ENCODE measurements at regions not wholly inside any gene's neighbourhood (a gene's known extent, or its start where the extent isn't known, plus 50 kb on each side); places are given as distances from the start of the nearest gene placed in this dataset.
"Not testable (repeated sequence)": the region's sequence is repeated elsewhere in the genome, so short reads cannot be mapped to it uniquely, and the experiment has no call there.

DNA sequence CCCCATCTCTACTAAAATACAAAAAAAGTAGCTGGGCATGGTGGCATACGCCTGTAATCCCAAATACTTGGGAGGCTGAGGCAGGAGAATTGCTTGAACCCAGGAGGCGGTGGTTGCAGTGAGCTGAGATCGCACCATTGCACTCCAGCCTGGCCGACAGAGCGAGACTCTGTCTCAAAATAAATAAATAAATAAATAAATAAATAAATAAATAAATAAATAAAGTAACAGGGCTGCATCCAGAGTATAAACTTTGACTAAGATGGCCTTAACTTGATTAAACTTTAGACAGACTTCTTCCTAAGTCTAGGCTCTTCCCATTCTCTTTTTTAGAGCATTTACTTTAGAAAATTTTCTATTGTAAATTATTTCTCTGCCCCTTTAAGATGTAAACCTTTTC, 105.6 kb upstream of the RORA start:
- ATAC-seq; intact Hi-C loops (cut with DNase I, micrococcal nuclease): not testable (repeated sequence)

DNA sequence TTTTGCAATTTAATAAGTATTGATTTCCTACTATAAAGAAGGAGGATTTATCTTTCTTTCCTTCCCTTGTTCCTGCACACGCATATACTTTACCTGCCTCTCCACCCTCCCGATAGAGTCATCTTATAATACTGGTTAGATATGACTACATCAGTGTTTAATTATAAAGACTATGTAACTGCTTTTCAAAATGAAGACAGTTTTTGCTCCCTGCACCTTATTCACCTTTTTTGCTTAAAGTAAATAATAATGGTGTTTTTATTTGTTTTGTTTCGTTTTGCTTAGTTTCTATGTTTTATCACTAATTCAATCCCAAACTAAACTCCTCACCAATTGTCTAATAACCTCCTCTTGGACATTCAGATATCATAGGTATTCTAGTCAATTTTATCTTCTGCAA, 101.9 kb upstream of the RORA start:
- ATAC-seq, result no peak
- intact Hi-C loops (cut with DNase I, micrococcal nuclease), result no loop called here
- no peak for DNase-seq

More for the DNA sequence above, 105.6 kb upstream of the RORA start:
- not testable (repeated sequence) for DNase-seq

- intact Hi-C loops (cut with DNase I, micrococcal nuclease), result no loop called here
- ATAC-seq (no peak), DNase-seq (no peak)
Observed at GRCh38 chr15:61327019-61327631, 98.0 kb upstream of the RORA start.

GRCh38 chr15:61319892-61320291, 90.8 kb upstream of the RORA start:
- ATAC-seq (no peak), DNase-seq (no peak)
- intact Hi-C loops (cut with DNase I, micrococcal nuclease), result no loop called here

DNA sequence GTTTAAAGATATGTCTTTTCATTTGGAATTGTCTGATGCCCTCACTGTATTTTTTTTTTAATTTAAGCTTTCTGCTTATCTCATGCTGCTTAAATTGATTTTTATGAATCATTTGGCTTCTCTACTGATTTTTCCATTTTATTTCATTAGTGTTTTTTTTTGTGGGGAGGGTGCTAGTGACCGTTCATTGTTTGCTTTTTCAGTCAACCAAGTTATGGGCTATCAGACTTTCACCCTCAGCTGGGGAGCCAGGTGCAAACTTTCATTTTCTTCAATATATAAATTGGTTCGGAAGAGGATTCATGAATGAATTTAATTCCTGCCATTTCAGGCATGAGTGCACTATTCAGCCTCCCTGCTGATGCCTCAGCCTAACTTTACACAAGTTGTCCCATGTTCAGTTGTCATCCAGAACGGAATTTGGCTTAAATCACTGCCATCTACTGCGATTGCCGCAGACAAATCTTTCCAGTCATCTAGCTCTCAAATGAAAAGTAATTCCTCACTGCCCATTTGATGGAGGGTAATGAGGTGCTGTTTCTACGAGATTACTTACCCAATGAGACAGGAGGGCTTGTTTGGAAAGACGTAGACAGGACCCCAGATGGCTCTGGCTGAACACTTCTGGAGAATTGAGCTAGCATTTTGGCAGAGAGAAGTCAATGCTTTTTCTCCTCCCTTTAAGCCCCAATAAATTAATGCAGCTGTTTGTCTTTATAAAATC, 89.9 kb upstream of the RORA start:
- ATAC-seq, result no peak
- intact Hi-C loops (cut with DNase I, micrococcal nuclease), result no loop called here

GRCh38 chr15:61318301-61318700, 89.2 kb upstream of the RORA start:
- intact Hi-C loops (cut with DNase I, micrococcal nuclease), result no loop called here
- no peak for ATAC-seq

More for the DNA sequence above, 89.9 kb upstream of the RORA start:
- DNase-seq, result no peak

GRCh38 chr15:61315471-61315870, 86.4 kb upstream of the RORA start:
- ATAC-seq, result no peak

More at GRCh38 chr15:61318301-61318700, 89.2 kb upstream of the RORA start:
- DNase-seq, result no peak

GRCh38 chr15:61314427-61314826, 85.3 kb upstream of the RORA start:
- ATAC-seq (no peak), DNase-seq (no peak)
- intact Hi-C loops (cut with DNase I, micrococcal nuclease), result no loop called here

More at GRCh38 chr15:61315471-61315870, 86.4 kb upstream of the RORA start:
- no peak for DNase-seq
- intact Hi-C loops (cut with DNase I, micrococcal nuclease), result no loop called here

DNA sequence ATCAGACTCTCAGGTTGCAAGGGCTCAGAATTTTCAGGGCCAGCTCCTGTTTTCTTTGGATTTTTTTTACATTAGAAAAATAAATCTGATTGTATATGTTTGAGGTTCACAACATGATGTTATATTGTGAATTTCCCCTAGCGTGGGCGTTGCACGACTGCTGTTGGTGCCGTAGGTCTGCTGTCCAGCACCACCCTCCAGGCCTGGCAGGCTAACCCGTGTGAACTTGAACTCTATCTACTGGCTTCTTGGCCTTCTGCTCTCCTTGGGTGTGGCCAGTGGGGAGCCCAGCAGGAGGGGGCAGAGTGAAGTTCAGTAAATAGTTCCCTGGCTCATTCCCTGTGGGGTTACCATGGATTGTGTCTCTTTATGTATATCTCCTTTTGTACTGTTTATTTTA, 80.5 kb upstream of the RORA start:
- no peak for ATAC-seq
- DNase-seq, result no peak
- intact Hi-C loops (cut with DNase I, micrococcal nuclease), result no loop called here

DNA sequence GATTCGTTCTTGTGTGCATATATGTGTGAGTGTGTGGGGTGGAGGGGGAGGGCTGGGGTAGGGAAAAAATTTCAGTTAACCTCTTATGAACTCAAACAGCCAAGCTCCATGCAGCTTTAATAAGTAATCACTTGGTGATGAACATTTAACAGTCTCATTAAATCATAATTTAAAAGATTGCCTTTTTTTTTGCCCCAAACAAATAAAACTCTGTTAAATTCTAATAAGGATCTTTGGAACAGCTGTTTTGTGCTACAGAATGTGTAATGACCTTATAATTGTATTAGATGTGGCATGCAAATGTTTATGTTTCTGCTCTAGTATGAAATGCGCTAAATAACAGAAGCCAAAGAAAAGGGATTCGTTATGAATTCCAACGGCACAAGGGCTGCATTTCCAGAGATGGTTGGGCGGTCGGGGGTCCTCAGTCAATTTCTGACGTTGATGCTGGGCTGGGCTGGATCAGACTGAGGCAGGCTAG, 80.0 kb upstream of the RORA start:
- ATAC-seq, result no peak
- intact Hi-C loops (cut with DNase I, micrococcal nuclease), result no loop called here
- no peak for DNase-seq

DNA sequence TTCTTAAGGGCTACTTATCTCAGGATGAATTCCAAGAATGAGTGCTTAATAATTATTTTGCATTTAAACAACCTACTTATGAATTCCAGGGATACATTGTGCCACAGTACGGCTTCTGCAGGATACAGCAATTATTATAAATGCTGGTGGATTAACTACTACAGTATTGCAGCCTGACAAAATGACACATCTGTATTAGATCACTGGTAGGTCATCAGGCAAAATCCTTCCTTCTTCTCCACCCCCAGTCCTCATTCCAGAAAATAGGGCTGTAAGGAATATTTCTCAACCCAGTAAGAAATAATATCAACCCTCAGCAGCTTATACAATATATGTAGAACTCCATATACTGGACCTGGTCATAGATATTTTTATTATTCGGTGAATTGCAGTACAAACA, 79.3 kb upstream of the RORA start:
- intact Hi-C loops (cut with DNase I, micrococcal nuclease), result no loop called here
- DNase-seq, result no peak
- ATAC-seq, result no peak

- DNase-seq (no peak), ATAC-seq (no peak)
- intact Hi-C loops (cut with DNase I, micrococcal nuclease), result no loop called here
Observed at GRCh38 chr15:61307474-61307873, 78.4 kb upstream of the RORA start.

DNA sequence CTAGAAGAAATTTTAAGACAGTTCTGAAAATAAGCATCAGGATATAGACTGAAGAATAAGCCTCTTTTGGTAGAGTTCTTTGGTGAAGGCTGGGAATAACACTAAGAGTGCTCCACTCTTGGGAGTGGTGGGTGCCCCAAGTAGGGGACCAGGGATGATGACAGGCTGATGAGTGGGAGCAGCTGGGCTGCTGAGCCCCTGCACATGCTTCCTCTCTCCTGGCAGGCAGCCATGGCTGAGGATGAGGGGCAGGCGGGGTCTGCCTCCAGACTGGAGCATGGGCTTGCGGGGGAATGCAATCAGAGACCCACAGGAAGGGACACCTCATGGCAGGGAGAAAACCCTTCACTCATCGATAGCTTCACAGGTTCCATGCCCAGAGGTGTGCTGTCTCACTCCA, 72.6 kb upstream of the RORA start:
- intact Hi-C loops (cut with DNase I, micrococcal nuclease), result no loop called here
- DNase-seq (no peak), ATAC-seq (no peak)

- intact Hi-C loops (cut with DNase I, micrococcal nuclease), result no loop called here
- no peak for ATAC-seq
Observed at GRCh38 chr15:61299075-61299763, 70.1 kb upstream of the RORA start.

DNA sequence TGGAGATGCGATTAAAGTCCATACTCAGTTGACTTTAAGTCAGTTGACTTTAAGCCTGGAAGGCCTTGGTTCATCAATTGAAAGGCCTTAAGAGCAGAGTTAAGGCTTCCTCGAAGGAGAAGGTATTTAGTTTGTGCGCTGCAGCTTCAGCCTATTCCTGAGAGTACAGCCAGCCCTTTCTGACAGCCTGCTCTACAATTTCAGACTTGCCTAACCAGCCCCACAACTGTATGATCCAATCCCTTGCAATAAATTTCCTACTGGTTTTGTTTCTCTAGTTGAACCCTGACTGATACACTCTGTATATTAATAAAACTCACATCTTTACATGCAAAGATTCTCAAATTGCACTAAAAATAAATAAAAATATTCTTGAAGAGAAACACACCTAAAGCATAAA, 66.1 kb upstream of the RORA start:
- intact Hi-C loops (cut with DNase I, micrococcal nuclease), result no loop called here

More at GRCh38 chr15:61299075-61299763, 70.1 kb upstream of the RORA start:
- no peak for DNase-seq

GRCh38 chr15:61282661-61283060, 53.6 kb upstream of the RORA start:
- DNase-seq (no peak), ATAC-seq (no peak)
- intact Hi-C loops (cut with DNase I, micrococcal nuclease), result no loop called here

More for the DNA sequence above, 66.1 kb upstream of the RORA start:
- ATAC-seq (no peak), DNase-seq (no peak)

- DNase-seq (no peak), ATAC-seq (no peak)
Observed at GRCh38 chr15:61281328-61281727, 52.2 kb upstream of the RORA start.

More at GRCh38 chr15:61281328-61281727, 52.2 kb upstream of the RORA start:
- intact Hi-C loops (cut with DNase I, micrococcal nuclease), result no loop called here
